Esophagus squamous epithelium (tissue), 5 donors: ENCODE measurements at regions not wholly inside any gene's neighbourhood (a gene's known extent, or its start where the extent isn't known, plus 50 kb on each side); places are given as distances from the start of the nearest gene placed in this dataset.

ENCODE experiments used
- DNase-seq: peaks from one replicate; lab custom pipeline; 2025; lab: John Stamatoyannopoulos, UW
- H3K27ac ChIP-seq, 4 donors: fragments of 200-600 bp; sonication (generic); one replicate each; pipeline ENCODE4 v1.5.1; 2016 to 2019; ENCODE audit warnings: mild to moderate bottlenecking in 1 of 4
- H3K27me3 ChIP-seq, 4 donors: fragments of 200-600 bp; sonication (generic); 1 replicate in 3 of 4; 2 replicates in 1 of 4; pipeline versions ENCODE4 v1.5.1 to v1.6.0; 2017 to 2021; ENCODE audit warnings: antibody characterized with exemption in 1 of 4
- H3K36me3 ChIP-seq, 3 donors: fragments of 200-600 bp; sonication (generic); one replicate each; pipeline ENCODE4 v1.5.1; 2016 to 2019
- H3K4me1 ChIP-seq, 3 donors: fragments of 200-600 bp; sonication (generic); one replicate each; pipeline ENCODE4 v1.5.1; 2017 to 2019
- H3K4me3 ChIP-seq, 4 donors: fragments of 200-600 bp; sonication (generic); 1 replicate in 3 of 4; 2 replicates in 1 of 4; pipeline ENCODE4 v1.5.1; 2016 to 2019; ENCODE audit warnings: mild to moderate bottlenecking in 2 of 4, moderate library complexity in 1 of 4
- H3K9me3 ChIP-seq, 3 donors: fragments of 200-600 bp; sonication (generic); one replicate each; pipeline ENCODE4 v1.5.1; 2016 to 2019
- POLR2A ChIP-seq, 4 donors: fragments of 450-650 bp; IDR thresholded peaks; one replicate each; pipeline ENCODE4 v1.6.1; 2017; ENCODE audit warnings: antibody characterized with exemption in 4 of 4, mild to moderate bottlenecking in 4 of 4, moderate library complexity in 3 of 4
- WGBS, 2 donors: methylation state at CpG; one replicate each; pipeline ENCODE4 v1.1.5; 2018; 5-methylcytosine and 5-hydroxymethylcytosine counted together
- intact Hi-C: fragments of 100-400 bp; cut with DNase I; formaldehyde crosslinking; loops from one replicate; pipeline ENCODE4 v1.15.0; 2022
- TF ChIP-seq, protein P1 (sequence below), 6 experiments: fragments of 450-650 bp in 4 of 6; fragments of 200-600 bp in 2 of 6; sonication (generic) in 2 of 6; IDR thresholded peaks; one replicate each; pipeline ENCODE4 v1.5.1; 2016 to 2019; ENCODE audit warnings: antibody characterized with exemption in 6 of 6, mild to moderate bottlenecking in 4 of 6, moderate library complexity in 4 of 6
- donor health status: DM: yes; HTN: yes; CAD: no.

DNA sequence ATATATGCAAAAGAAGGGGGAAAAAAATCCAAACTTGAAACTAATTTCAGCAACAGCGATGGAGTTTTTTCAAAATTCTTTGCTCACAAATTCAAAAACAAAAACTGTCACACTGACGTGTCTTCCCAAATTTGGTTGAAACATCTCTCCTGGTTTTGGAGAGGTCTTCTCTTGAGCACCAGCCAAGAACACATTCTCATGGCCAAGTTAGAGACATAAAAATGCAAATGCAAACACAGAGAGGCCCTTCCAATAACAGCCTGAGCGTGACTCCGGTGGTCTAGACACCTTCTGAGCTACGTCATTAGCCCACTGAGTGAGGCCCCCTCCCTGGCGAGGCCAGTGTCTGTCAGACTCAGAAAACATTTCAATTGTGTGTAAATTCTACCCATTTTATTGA, 436.0 kb upstream of the PROK2 start:
- 70 to 75% methylated on average over 6 of the region's 6 CpGs for WGBS, 2 donors
- H3K36me3 ChIP-seq, result no peaks in the 10 kb centered on the region
- intact Hi-C loops, result no loop called here
- H3K9me3 ChIP-seq, result peaks cover 0 to 18% (median 17%) of the 10 kb centered on the region in 3 donors
- H3K4me3 ChIP-seq, result no peak overlapping the region
- TF ChIP-seq, protein P1, sequence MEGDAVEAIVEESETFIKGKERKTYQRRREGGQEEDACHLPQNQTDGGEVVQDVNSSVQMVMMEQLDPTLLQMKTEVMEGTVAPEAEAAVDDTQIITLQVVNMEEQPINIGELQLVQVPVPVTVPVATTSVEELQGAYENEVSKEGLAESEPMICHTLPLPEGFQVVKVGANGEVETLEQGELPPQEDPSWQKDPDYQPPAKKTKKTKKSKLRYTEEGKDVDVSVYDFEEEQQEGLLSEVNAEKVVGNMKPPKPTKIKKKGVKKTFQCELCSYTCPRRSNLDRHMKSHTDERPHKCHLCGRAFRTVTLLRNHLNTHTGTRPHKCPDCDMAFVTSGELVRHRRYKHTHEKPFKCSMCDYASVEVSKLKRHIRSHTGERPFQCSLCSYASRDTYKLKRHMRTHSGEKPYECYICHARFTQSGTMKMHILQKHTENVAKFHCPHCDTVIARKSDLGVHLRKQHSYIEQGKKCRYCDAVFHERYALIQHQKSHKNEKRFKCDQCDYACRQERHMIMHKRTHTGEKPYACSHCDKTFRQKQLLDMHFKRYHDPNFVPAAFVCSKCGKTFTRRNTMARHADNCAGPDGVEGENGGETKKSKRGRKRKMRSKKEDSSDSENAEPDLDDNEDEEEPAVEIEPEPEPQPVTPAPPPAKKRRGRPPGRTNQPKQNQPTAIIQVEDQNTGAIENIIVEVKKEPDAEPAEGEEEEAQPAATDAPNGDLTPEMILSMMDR (IDR thresholded peaks at IDR 0.05), result no peak
- TF ChIP-seq POLR2A (IDR thresholded peaks at IDR 0.05), result no peak
- H3K27ac ChIP-seq, result no peak overlapping the region
- no peaks in the 10 kb centered on the region for H3K27me3 ChIP-seq
- no peaks in the 10 kb centered on the region for H3K4me1 ChIP-seq
- DNase-seq, result no peak

DNA sequence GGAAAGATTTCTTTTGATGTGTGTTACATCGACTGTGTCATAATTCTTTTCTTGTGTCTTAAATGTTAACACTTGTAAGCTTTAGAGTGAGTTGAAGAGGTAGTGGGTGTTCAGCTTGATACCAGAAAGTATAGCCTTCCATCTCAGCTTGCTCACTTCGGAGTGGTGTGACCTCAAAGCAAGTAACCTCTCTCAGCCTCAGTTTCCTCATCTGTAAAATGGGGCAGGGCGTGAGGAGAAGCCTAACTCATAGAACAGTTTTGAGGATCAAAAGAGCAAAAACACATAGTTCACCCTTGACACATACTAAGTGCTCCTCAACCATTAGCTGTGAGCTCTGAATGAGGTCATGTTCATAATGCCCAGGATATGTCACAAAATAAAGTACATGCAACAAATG, 434.8 kb upstream of the PROK2 start:
- peaks cover 0 to 7% (median 7%) of the 10 kb centered on the region in 3 donors for H3K9me3 ChIP-seq

DNA sequence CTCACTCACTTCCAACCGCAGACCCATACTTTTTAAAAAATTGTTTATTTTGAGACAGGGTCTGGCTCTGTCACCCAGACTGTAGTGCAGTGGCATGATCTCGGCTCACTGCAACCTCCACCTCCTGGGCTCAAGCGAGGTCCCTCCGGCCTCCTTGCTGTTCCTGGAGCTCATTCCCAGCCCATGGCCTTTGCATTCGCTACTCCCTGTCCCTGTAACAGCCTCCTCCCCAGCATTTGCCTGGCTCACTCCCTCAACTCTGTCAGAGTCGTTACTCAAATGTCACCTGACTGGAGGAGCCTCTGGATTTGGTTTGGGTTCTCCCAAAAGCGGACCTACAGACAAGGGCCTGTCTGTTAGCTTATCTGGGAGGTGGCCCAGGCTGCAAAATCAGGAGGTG, 432.6 kb upstream of the PROK2 start:
- 84 to 92% methylated on average over 5 to 7 of the region's 7 CpGs for WGBS, 2 donors
- no peak overlapping the region for H3K27ac ChIP-seq
- H3K27me3 ChIP-seq, result no peaks in the 10 kb centered on the region
- H3K4me3 ChIP-seq, result no peak overlapping the region
- no peaks in the 10 kb centered on the region for H3K4me1 ChIP-seq
- H3K9me3 ChIP-seq, result no peaks in the 10 kb centered on the region
- TF ChIP-seq, protein P1 (IDR thresholded peaks at IDR 0.05), result no peak
- TF ChIP-seq POLR2A (IDR thresholded peaks at IDR 0.05), result no peak
- intact Hi-C loops, result no loop called here
- no peak for DNase-seq
- no peaks in the 10 kb centered on the region for H3K36me3 ChIP-seq

More for the DNA sequence above, 434.8 kb upstream of the PROK2 start:
- DNase-seq, result no peak
- Histone ChIP-seq H3K4me1 (no peaks in the 10 kb centered on the region), H3K4me3 (no peak overlapping the region), H3K36me3 (no peaks in the 10 kb centered on the region), H3K27me3 (no peaks in the 10 kb centered on the region), H3K27ac (no peak overlapping the region)
- TF ChIP-seq POLR2A (IDR thresholded peaks at IDR 0.05), result no peak
- TF ChIP-seq, protein P1 (IDR thresholded peaks at IDR 0.05), result no peak
- 80 to 82% methylated on average over 3 of the region's 3 CpGs for WGBS, 2 donors
- intact Hi-C loops, result no loop called here

DNA sequence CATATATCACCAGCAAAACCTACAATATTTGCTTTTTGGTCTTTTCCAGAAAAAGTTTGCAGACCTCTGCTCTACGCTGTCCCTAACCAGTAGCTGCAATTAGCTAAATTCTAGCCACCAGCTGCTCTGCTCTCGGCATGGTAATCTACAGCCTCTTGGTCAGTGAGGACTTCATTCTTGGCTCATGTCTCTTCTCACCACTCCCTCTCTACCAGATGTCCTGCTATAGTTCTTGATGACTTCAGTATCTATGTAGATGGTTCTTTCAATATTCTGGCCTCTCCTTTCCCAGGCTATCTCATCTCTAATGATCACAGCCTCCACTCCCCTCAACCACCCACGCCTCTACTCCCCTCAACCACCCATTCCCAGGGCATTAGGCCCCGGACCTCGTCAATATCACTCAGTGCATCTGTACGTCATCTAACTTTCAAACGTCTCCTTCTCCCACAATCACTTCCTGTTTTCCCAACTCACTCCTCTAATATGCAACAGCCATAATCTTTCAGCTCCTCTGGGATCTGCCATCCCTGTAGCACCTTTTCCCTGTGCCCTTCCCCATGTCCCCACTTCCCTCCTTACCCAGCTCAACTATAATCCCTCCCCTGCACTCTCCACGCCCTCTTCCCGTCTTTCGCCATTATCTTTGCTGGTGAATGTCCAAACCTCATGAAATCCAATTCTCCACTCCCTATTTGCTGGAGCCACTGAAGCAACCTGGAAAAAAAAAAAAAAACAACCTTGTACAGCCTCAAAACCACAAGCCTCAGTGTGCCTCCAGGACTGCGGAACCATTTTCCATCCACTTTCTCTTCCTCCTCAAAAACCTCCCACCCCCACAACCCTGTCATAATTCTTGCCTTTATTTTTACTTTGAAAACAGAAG, 429.4 kb upstream of the PROK2 start:
- Histone ChIP-seq H3K9me3 (no peaks in the 10 kb centered on the region), H3K27me3 (no peaks in the 10 kb centered on the region), H3K27ac (no peak overlapping the region), H3K4me3 (no peak overlapping the region), H3K36me3 (no peaks in the 10 kb centered on the region), H3K4me1 (no peaks in the 10 kb centered on the region)
- intact Hi-C loops, result no loop called here
- TF ChIP-seq, protein P1 (IDR thresholded peaks at IDR 0.05), result no peak
- no peak for TF ChIP-seq POLR2A (IDR thresholded peaks at IDR 0.05)
- WGBS, 2 donors, result 76 to 80% methylated on average over 11 of the region's 11 CpGs
- DNase-seq, result no peak

DNA sequence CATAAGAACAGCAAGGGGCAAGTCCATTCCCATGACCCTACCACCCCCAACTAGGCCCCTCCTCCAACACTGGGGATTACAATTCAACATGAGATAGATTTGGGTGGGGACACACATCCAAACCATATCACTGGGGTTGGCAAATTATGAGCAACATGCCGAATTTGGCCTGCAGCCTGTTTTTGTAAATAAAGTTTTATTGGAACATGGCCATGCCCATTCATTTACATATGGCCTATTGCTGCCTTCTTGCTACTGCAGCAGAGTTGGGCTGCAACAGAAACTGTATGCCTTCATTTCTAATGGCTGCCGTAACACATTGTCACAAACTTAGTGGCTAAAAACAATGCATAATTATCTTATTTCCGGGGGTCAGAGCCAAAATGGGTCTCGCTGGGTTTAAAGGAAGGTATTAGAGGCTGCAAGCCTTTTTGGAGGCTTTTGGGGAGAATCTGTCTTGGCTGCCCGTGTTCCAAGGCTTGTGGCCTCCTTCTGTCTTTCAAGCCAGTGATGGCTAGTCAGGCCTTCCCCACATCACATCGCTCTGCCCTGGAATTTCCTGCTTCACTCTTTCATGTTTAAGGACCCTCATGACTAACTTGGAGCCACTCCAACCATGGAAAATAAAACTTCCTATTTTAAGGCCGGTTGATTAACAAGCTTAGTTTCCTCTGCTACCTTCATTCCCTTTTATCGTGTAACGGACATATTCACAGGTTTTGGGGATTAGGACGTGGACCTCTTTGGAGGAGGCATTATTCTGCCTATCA, 428.5 kb upstream of the PROK2 start:
- no peaks in the 10 kb centered on the region for H3K4me1 ChIP-seq
- TF ChIP-seq POLR2A (IDR thresholded peaks at IDR 0.05), result no peak
- TF ChIP-seq, protein P1 (IDR thresholded peaks at IDR 0.05), result no peak
- intact Hi-C loops, result no loop called here
- no peaks in the 10 kb centered on the region for H3K27me3 ChIP-seq
- H3K4me3 ChIP-seq, result no peak overlapping the region
- no peaks in the 10 kb centered on the region for H3K36me3 ChIP-seq
- DNase-seq, result no peak
- 73 to 78% methylated on average over 10 of the region's 10 CpGs for WGBS, 2 donors
- H3K9me3 ChIP-seq, result no peaks in the 10 kb centered on the region
- no peak overlapping the region for H3K27ac ChIP-seq
